GM12865 (cell line): ENCODE measurements at regions not wholly inside any gene's neighbourhood (a gene's known extent, or its start where the extent isn't known, plus 50 kb on each side); places are given as distances from the start of the nearest gene placed in this dataset.
"Not testable (repeated sequence)": the region's sequence is repeated elsewhere in the genome, so short reads cannot be mapped to it uniquely, and the experiment has no call there.

Experiments used
- DNase-seq: peaks from one replicate; pipeline ENCODE4 v3.0.0; 2010; ENCODE audit warnings: low read depth
- H3K4me3 ChIP-seq: 2 replicates; pipeline ENCODE4 v1.5.1; 2011; ENCODE audit warnings: mild to moderate bottlenecking, low read depth, low read length, control low read depth
- CTCF ChIP-seq: IDR thresholded peaks from 2 replicates; pipeline ENCODE4 v1.5.1; 2011; ENCODE audit warnings: low read length, control low read depth, low read depth, inconsistent platforms; ENCODE audit not compliant: insufficient read depth; ENCODE audit errors: missing control alignments

- H3K4me3 ChIP-seq, result no peak overlapping the region
- DNase-seq, result no peak
- TF ChIP-seq CTCF, result no peak
Observed at GRCh38 chr10:8173243-8173865, 118.9 kb downstream of the GATA3 start.

GRCh38 chr10:8173866-8174243, 119.4 kb downstream of the GATA3 start:
- no peak for TF ChIP-seq CTCF

DNA sequence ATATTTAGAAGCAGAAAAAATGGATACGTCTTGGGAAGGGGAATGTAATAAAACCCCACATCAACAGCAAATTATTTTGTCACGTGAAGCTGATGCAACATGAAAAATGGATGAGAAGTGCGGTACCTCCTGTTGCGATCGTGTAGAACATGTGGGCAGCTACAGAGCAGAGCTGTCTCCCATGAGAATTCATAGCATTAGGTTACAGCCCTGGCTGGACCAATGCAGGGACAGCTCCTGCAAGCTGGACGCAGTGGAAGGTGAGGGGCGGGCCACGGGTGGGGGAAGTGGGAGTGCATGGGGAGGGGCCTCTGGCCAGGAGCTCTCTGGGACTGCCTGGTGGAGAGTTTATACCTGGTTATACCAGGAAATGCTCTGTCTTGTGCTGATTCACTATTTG, 120.3 kb downstream of the GATA3 start:
- no peak for DNase-seq
- TF ChIP-seq CTCF, result no peak
- H3K4me3 ChIP-seq, result no peak overlapping the region

More at GRCh38 chr10:8173866-8174243, 119.4 kb downstream of the GATA3 start:
- DNase-seq, result no peak
- no peak overlapping the region for H3K4me3 ChIP-seq

DNA sequence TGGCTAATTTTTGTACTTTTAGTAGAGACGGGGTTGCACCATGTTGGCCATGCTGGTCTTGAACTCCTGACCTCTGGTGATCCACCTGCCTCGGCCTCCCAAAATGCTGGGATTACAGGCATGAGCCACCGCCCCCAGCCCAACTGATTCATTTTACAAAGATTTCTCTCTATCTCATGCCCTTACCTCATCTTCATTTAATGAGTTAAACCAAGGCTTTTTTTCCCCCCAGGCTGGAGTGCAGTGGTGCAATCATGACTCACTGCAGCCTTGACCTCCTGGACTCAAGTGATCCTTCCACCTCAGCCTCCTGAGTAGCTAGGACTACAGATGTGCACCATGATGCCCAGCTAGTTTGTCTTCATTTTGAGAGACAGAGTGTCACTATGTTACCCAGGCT, 123.0 kb downstream of the GATA3 start:
- not testable (repeated sequence) for DNase-seq, H3K4me3 ChIP-seq

GRCh38 chr10:8179773-8180172, 125.3 kb downstream of the GATA3 start:
- H3K4me3 ChIP-seq, DNase-seq: not testable (repeated sequence)

GRCh38 chr10:8180360-8181109, 126.0 kb downstream of the GATA3 start:
- no peak for TF ChIP-seq CTCF
- DNase-seq, result no peak
- H3K4me3 ChIP-seq, result no peak overlapping the region

DNA sequence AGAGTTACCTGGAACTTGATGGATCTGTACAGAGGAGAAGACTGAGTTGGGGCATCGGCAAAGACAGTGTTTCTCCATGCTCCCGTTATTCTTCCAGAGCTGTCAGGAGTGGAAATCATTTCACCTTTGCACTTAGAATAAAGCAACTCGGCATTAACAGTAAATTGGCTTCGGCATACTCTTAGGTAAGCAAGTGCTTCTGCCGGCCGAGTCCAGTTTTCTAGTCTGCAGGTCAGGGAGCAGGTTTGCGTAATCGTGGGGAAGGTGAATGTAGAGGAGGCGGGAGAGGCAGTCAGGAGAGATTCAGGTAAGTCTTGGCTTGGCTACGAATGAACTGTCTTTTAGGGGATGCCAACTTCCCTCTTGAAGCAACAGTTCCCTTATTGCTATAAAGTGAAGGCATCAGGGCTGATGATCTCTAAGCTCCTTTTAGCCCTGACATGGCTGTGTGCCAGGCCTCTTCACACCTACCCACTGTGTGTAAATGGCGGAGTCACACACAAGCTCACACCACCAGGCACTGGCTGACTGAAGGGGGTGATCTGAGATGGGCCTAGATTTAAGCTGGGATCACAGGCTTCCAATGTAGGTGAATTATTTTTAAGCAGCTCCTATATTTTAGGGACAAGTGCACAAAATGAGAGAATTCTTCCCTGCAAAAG, 127.1 kb downstream of the GATA3 start:
- no peak overlapping the region for H3K4me3 ChIP-seq
- no peak for TF ChIP-seq CTCF
- no peak for DNase-seq

- no peak for TF ChIP-seq CTCF
- H3K4me3 ChIP-seq, result no peak overlapping the region
- DNase-seq, result no peak
Observed at GRCh38 chr10:8182806-8183205, 128.3 kb downstream of the GATA3 start.
